Heart left ventricle (tissue), 13 donors: ENCODE measurements at regions not wholly inside any gene's neighbourhood (a gene's known extent, or its start where the extent isn't known, plus 50 kb on each side); places are given as distances from the start of the nearest gene placed in this dataset.
"Not testable (repeated sequence)": the region's sequence is repeated elsewhere in the genome, so short reads cannot be mapped to it uniquely, and the experiment has no call there.

Experiments used
- POLR2A ChIP-seq, 2 donors: fragments of 450-650 bp; IDR thresholded peaks; one replicate each; pipeline ENCODE4 v1.6.1; 2017; ENCODE audit warnings: antibody characterized with exemption in 2 of 2, mild to moderate bottlenecking in 2 of 2, moderate library complexity in 2 of 2
- TF ChIP-seq, protein P1 (sequence below), 12 donors: fragments of 200-600 bp; sonication (generic) in 4 of 12; IDR thresholded peaks; one replicate each; pipeline versions ENCODE4 v1.5.0 to v1.8.0; 2018 to 2022; ENCODE audit warnings: antibody characterized with exemption in 12 of 12, mild to moderate bottlenecking in 5 of 12
- donor health status: ischemic (EF 13 %, LVEDD 7.1; RV severe dilation, severe dysfunction).
- donor health status: DM: no; HTN: yes; CAD: no.
- donor health status: DM: no; HTN: no; CAD: no.
- donor health status: ischemic (EF 25% LVEDD 6.9; RV normal size, moderate dysfunction).
- donor health status: ischemic (EF 25% LVEDD 5.7; RV mildly dilated, moderate dysfunction).
- donor health status: ischemic (EF 35%, LVEDD 5.7; RV mildly dilated, moderate dysfunction).
- donor health status: nonischemic (EF 11% LVEDD 7.7; RV severe dilation, severe dysfunction).
- donor health status: DM: yes; HTN: yes; CAD: no.
- donor health status: PGD.
- donor health status: ischemic (EF 29% LVEDD 5.4; RV normal size, mild dysfunction).
- donor health status: nonischemic (EF 23%, LVEDD 6.1; RV moderate dilation, normal function).

DNA sequence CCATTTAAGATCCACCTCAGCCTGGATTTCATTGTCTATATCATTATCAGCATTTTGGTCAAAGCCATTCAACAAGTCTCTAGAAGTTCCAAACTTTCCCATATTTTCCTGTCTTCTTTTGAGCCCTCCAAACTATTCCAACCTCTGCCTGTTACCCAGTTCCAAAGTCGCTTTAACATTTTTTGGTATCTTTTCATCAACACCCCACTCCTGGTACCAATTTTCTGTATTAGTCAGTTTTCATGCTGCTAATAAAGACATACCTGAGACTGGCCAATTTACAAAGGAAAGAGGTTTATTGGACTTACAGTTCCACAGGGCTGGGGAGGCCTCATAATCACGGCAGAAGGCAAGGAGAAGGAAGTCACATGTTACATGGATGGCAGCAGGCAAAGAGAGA lies 982.9 kb downstream of the TAF11L14 start:
- TF ChIP-seq, protein P1, sequence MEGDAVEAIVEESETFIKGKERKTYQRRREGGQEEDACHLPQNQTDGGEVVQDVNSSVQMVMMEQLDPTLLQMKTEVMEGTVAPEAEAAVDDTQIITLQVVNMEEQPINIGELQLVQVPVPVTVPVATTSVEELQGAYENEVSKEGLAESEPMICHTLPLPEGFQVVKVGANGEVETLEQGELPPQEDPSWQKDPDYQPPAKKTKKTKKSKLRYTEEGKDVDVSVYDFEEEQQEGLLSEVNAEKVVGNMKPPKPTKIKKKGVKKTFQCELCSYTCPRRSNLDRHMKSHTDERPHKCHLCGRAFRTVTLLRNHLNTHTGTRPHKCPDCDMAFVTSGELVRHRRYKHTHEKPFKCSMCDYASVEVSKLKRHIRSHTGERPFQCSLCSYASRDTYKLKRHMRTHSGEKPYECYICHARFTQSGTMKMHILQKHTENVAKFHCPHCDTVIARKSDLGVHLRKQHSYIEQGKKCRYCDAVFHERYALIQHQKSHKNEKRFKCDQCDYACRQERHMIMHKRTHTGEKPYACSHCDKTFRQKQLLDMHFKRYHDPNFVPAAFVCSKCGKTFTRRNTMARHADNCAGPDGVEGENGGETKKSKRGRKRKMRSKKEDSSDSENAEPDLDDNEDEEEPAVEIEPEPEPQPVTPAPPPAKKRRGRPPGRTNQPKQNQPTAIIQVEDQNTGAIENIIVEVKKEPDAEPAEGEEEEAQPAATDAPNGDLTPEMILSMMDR (IDR thresholded peaks at IDR 0.05) = not testable (repeated sequence)
- not testable (repeated sequence) for TF ChIP-seq POLR2A (IDR thresholded peaks at IDR 0.05)
